Retinal pigment epithelial cell (primary cell): ENCODE measurements at regions not wholly inside any gene's neighbourhood (a gene's known extent, or its start where the extent isn't known, plus 50 kb on each side); places are given as distances from the start of the nearest gene placed in this dataset.
"Not testable (repeated sequence)": the region's sequence is repeated elsewhere in the genome, so short reads cannot be mapped to it uniquely, and the experiment has no call there.

ENCODE experiments used
- DNase-seq: peaks from one replicate; pipeline ENCODE4 v3.0.0-alpha.2; 2010; ENCODE audit warnings: low read depth
- H3K4me3 ChIP-seq: 2 replicates; pipeline ENCODE4 v1.5.1; 2011; ENCODE audit warnings: mild to moderate bottlenecking, low read length, control low read depth, moderate library complexity
- TF ChIP-seq, protein P1 (sequence below): conservative IDR thresholded peaks from 2 replicates; pipeline ENCODE4 v1.5.1; 2011; ENCODE audit warnings: low read depth, low read length, control low read depth, inconsistent platforms

DNA sequence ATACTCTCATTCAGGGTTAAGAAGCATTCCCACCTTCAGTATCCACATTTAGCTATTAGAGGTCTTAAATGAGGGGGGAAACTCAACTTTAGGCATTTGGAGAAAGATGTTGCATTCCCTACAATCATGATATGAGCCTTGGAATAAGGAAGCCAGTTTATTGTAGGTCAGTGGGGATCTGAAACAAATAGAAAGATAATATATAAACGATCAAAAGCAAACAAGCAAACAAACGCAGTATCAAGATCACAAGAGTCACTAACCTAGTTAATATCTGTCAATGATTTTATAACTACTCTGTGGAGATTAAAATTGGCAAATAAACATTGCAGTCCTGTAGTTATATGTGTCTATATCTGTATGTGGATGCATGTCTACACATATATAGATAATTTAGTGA, 152.4 kb upstream of the LRATD1 start:
- no peak for DNase-seq
- no peak overlapping the region for H3K4me3 ChIP-seq
- TF ChIP-seq, protein P1, sequence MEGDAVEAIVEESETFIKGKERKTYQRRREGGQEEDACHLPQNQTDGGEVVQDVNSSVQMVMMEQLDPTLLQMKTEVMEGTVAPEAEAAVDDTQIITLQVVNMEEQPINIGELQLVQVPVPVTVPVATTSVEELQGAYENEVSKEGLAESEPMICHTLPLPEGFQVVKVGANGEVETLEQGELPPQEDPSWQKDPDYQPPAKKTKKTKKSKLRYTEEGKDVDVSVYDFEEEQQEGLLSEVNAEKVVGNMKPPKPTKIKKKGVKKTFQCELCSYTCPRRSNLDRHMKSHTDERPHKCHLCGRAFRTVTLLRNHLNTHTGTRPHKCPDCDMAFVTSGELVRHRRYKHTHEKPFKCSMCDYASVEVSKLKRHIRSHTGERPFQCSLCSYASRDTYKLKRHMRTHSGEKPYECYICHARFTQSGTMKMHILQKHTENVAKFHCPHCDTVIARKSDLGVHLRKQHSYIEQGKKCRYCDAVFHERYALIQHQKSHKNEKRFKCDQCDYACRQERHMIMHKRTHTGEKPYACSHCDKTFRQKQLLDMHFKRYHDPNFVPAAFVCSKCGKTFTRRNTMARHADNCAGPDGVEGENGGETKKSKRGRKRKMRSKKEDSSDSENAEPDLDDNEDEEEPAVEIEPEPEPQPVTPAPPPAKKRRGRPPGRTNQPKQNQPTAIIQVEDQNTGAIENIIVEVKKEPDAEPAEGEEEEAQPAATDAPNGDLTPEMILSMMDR = no peak

DNA sequence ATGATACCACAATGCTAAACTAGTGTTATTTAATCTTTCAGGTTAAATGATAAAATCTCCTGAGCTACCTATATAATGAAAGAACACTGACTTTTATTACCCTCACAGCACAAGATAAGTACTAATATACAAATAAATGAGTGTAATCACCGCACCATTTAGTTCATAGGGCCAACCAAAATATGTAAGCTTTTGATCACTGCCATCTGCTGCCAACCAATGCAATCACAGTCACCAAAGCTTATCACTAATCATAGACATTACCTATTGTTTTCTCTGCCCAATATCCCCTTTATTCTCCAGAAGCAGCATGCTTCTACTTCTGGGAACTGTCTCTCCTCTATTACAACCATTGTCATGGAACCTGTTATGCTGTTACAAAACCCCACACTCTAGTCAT, 151.6 kb upstream of the LRATD1 start:
- no peak for DNase-seq
- H3K4me3 ChIP-seq = no peak overlapping the region
- TF ChIP-seq, protein P1 = no peak

DNA sequence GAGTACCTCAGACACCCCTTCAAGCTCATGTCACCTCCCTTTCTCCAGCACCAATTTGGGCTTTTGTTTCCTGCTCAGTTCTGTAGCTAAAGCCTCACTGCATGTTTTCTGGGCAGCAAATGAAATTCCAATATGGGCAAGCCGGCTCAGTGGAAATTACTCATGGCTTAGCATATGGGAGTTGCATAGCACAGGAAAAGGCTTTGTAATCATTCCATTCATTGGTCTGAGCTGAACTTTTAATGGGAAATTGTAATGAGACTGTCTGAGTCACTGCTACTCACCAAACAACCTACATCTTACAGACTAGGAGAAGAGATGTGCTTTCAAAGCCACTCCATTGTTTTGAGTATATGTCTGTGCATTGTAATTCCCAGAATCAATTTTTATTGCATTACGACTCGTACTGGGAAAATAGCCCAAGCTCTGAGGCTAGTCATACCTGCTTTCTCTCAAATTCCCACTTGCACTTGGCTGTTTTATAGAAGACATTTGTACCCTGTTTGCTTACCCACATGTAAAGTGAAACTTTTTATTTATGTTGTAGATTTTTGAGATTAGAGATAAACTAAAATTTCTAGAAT, 139.5 kb upstream of the LRATD1 start:
- DNase-seq = peak; percentile 76
- TF ChIP-seq, protein P1 = no peak
- no peak overlapping the region for H3K4me3 ChIP-seq

DNA sequence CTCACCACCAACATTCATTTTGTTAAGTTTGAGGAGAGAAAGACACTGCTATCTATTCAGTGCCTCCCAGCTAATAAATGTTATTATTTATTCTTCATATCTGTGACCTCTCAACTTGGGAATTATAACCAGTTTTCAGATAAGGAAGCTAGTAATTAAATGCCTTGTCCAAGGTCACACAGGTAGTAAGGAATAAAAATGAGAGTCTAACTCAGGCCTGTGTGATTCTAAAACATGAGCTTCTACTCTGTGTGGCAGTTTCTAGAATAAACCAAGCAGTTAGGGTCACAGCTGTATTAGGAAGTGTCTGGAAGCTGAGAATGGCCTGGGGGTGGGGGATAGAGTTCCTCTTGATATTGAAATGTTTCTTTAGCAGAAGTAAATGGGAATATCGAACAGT, 137.8 kb upstream of the LRATD1 start:
- TF ChIP-seq, protein P1 = no peak

DNA sequence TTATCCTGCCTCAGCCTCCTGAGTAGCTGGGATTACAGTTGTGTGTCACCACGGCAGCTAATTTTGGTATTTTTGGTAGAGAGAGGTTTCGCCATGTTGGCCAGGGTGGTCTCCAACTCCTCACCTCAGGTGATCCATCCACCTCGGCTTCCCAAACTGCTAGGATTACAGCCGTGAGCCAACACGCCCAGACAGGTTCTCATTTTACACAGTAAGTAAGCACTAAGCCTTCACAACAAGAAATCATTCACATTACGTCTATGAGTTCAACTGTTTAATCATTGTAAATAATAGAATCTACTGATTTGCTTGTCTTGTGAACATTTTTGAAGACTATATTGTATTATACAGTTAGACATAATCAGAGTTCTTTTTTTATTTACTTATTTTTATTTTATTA, 131.5 kb upstream of the LRATD1 start:
- TF ChIP-seq, protein P1 = no peak
- DNase-seq = no peak
- H3K4me3 ChIP-seq = no peak overlapping the region

More for the DNA sequence above, 137.8 kb upstream of the LRATD1 start:
- H3K4me3 ChIP-seq = no peak overlapping the region
- DNase-seq = no peak

DNA sequence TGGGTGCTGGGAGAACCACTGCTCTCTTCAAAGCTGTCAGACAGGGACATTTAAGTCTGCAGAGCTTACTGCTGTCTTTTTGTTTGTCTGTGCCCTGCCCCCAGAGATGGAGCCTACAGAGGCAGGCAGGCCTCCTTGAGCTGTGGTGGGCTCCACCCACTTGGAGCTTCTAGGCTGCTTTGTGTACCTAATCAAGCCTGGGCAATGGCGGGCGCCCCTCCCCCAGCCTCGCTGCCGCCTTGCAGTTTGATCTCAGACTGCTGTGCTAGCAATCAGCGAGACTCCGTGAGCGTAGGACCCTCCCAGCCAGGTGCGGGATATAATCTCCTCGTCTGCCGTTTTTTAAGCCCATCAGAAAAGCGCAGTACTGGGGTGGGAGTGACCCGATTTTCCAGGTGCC, 125.6 kb upstream of the LRATD1 start:
- DNase-seq, H3K4me3 ChIP-seq: not testable (repeated sequence)

DNA sequence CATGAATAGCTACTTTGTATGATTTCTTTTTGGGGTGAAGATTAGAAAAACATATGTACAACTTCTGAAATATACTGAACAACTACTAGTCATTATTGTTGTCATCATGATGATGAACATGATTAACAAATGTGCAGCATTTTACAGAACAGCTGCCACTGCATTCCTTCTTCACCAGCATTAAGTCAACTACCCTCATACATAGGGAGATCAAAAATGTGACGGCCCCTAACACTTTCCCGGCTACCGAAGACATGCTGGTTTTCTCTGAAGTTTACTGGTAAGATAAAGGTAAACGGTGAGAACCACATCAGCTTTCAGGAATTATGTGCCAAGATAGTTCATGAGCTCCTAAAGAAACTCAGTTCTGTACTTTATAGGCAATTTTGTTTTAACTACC, 121.0 kb upstream of the LRATD1 start:
- no peak overlapping the region for H3K4me3 ChIP-seq
- TF ChIP-seq, protein P1 = no peak
- no peak for DNase-seq

DNA sequence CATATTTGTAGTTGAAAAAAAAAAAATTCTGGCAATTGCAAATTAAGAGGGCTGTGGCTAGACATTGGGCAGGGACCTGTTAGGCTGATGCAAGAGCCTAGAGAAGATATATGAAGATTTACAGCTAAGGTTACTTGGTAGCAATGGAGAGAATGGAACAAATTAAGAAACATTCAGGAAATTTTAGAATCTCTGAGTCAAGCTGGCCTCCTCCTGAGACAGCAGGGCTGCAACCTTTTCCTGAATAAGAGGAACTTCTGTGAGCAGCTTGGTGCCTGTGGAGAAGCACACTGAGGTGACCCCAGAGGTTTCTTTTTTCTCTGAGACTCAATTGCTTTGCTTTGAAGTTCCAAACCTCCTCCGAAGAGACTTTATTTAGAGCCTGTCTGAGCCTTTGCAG, 118.6 kb upstream of the LRATD1 start:
- H3K4me3 ChIP-seq = no peak overlapping the region
- DNase-seq = no peak
- TF ChIP-seq, protein P1 = no peak
